Neutrophil (primary cell): ENCODE measurements at regions not wholly inside any gene's neighbourhood (a gene's known extent, or its start where the extent isn't known, plus 50 kb on each side); places are given as distances from the start of the nearest gene placed in this dataset.
"Not testable (repeated sequence)": the region's sequence is repeated elsewhere in the genome, so short reads cannot be mapped to it uniquely, and the experiment has no call there.

Source experiments
- H3K27ac ChIP-seq: fragments of 200-600 bp; sonication (generic); 2 replicates; pipeline ENCODE4 v1.5.1; 2016; ENCODE audit warnings: mild to moderate bottlenecking, moderate library complexity
- H3K27me3 ChIP-seq: fragments of 200-600 bp; sonication (generic); 2 replicates; pipeline ENCODE4 v1.6.0; 2016; ENCODE audit warnings: mild to moderate bottlenecking
- H3K36me3 ChIP-seq: fragments of 200-600 bp; sonication (generic); 2 replicates; pipeline ENCODE4 v1.5.1; 2017
- H3K4me1 ChIP-seq, 2 experiments: fragments of 200-600 bp in 1 of 2; sonication (generic) in 1 of 2; 1 replicate in 1 of 2; 2 replicates in 1 of 2; pipeline versions ENCODE4 v1.5.1 to v1.6.1; 2013 to 2016; ENCODE audit warnings: low read depth in 1 of 2, low read length in 1 of 2, mild to moderate bottlenecking in 1 of 2, moderate library complexity in 1 of 2; ENCODE audit not compliant: control insufficient read depth in 1 of 2, insufficient read depth in 1 of 2
- H3K4me3 ChIP-seq, 2 experiments: fragments of 200-600 bp in 1 of 2; sonication (generic) in 1 of 2; 1 replicate in 1 of 2; 2 replicates in 1 of 2; pipeline ENCODE4 v1.5.1; 2013 to 2016; ENCODE audit warnings: low read depth in 1 of 2, low read length in 1 of 2, mild to moderate bottlenecking in 1 of 2, moderate library complexity in 1 of 2
- H3K9me3 ChIP-seq: fragments of 200-600 bp; sonication (generic); 2 replicates; pipeline ENCODE4 v1.5.1; 2016
- CTCF ChIP-seq: fragments of 200-600 bp; sonication (generic); IDR thresholded peaks from 2 replicates; pipeline ENCODE4 v1.5.1; 2016; ENCODE audit warnings: antibody characterized with exemption

DNA sequence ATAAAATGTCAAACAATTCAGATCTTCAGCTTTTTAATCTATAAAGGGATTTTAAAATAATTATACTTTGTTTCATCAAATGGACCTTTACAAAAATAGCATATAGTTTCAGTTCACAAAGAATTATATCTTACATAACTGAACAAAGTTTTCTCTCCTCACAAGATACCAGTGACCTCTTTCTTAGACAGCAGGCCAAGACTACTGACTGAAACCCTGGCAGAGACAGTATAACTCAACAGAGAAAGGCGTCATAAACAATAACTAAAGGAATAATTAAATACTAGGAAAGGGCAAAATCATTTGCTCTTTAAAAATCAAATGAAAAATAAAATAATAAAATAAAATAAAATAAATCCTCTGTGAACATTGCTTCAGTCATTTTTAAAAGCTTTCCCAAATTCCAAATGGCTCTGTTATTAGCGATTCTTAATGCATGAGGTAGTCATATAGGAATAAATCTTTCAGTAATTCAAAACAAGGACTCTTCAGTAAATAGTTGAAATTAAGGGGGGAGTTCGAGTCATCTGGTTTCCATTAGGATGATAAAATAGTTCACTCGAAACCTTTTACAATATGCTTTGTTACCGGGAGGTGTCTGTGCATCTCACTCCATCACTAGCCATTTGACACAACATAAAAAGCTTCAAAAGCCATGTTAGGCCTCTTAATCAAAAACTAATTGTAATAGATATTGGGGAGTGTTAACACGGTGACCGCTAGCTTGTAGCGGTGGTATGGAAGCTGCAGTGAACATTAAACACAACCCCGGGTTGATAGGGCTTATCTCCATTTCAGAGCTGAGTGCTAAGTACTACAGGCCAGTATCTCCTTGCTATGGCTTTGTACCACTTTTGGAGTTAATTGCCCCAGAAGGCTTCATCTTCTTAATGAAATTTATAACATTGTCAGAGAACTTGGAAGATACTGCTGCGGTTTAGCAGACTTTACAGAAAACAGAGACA is 142.9 kb upstream of the NR2F2 start:
- Histone ChIP-seq H3K36me3 (no peaks in the 10 kb centered on the region), H3K4me1 (no peaks in the 10 kb centered on the region), H3K27me3 (no peaks in the 10 kb centered on the region), H3K4me3 (no peak overlapping the region), H3K27ac (no peak overlapping the region), H3K9me3 (no peaks in the 10 kb centered on the region)
- TF ChIP-seq CTCF, result no peak

DNA sequence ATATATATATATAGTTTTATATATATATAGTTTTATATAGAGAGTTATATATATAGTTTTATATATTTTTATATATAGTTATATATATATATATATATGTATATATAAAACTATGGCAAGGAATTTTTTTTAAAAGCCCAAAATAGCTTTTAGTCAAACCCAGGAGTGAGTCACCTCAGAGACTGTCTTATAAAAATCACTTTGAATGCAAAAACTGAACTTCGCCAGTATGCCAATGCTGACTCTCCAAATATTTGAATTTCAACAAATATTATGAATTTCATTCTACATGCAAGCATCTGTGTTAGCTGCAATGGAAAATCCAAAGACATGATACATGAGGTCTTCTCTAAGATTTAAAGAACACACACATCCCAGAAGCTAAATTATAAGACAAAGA is 132.8 kb upstream of the NR2F2 start:
- Histone ChIP-seq H3K27ac (no peak overlapping the region), H3K27me3 (no peaks in the 10 kb centered on the region), H3K4me3 (no peak overlapping the region), H3K9me3 (no peaks in the 10 kb centered on the region), H3K4me1 (no peaks in the 10 kb centered on the region), H3K36me3 (no peaks in the 10 kb centered on the region)
- no peak for TF ChIP-seq CTCF

- Histone ChIP-seq H3K27ac (no peak overlapping the region), H3K36me3 (no peaks in the 10 kb centered on the region), H3K4me1 (no peaks in the 10 kb centered on the region), H3K9me3 (no peaks in the 10 kb centered on the region), H3K27me3 (no peaks in the 10 kb centered on the region), H3K4me3 (no peak overlapping the region)
- no peak for TF ChIP-seq CTCF
Observed at GRCh38 chr15:96199111-96199510, 131.4 kb upstream of the NR2F2 start.

- Histone ChIP-seq H3K27me3 (no peaks in the 10 kb centered on the region), H3K4me1 (no peaks in the 10 kb centered on the region), H3K27ac (no peak overlapping the region), H3K36me3 (no peaks in the 10 kb centered on the region), H3K4me3 (no peak overlapping the region), H3K9me3 (no peaks in the 10 kb centered on the region)
- TF ChIP-seq CTCF, result no peak
Observed at GRCh38 chr15:96200357-96200967, 130.0 kb upstream of the NR2F2 start.

DNA sequence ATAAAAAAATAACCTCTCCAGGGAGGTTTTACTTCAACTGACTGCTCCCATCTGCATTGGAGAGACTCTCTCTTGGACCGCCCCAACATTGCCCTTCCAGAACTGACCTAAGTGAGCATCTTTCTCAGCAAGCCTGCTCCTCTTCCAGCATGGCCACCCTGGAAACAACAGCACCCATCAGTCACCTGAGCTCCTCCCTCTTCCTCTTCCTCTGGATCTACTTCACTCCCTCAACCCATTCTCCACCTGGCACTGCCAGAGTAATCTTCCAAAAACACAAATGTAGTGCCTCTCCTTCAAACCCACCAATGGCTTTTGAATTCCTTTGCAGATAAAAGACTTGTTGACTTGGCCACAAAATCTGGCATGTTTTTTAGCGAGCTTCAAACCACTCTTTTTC is 128.8 kb upstream of the NR2F2 start:
- no peaks in the 10 kb centered on the region for H3K9me3 ChIP-seq
- no peaks in the 10 kb centered on the region for H3K36me3 ChIP-seq
- H3K4me3 ChIP-seq, result no peak overlapping the region
- H3K27me3 ChIP-seq, result no peaks in the 10 kb centered on the region
- H3K27ac ChIP-seq, result no peak overlapping the region
- H3K4me1 ChIP-seq, result no peaks in the 10 kb centered on the region
- no peak for TF ChIP-seq CTCF

DNA sequence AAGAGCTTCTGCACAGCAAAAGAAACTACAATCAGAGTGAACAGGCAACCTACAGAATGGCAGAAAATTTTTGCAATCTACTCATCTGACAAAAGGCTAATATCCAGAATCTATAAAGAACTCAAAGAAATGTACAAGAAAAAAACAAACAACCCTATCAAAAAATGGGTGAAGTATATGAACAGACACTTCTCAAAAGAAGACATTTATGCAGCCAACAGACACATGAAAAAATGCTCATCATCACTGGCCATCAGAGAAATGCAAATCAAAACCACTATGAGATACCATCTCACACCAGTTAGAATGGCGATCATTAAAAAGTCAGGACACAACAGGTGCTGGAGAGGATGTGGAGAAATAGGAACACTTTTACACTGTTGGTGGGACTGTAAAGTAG is 124.9 kb upstream of the NR2F2 start:
- not testable (repeated sequence) for H3K27me3 ChIP-seq, H3K36me3 ChIP-seq, H3K4me1 ChIP-seq, H3K4me3 ChIP-seq, H3K9me3 ChIP-seq, H3K27ac ChIP-seq
